NCI-H2029 treated with DMSO at 0.1 percent for 48 hours (cell line): ENCODE measurements at regions not wholly inside any gene's neighbourhood (a gene's known extent, or its start where the extent isn't known, plus 50 kb on each side); places are given as distances from the start of the nearest gene placed in this dataset.

Experiments used
- DNase-seq: peaks from one replicate; lab custom pipeline; 2025; lab: John Stamatoyannopoulos, UW

GRCh38 chr5:54769746-54770145, 215.6 kb downstream of the ESM1 start:
- DNase-seq, result no peak

GRCh38 chr5:54769072-54769471, 216.3 kb downstream of the ESM1 start:
- no peak for DNase-seq

DNA sequence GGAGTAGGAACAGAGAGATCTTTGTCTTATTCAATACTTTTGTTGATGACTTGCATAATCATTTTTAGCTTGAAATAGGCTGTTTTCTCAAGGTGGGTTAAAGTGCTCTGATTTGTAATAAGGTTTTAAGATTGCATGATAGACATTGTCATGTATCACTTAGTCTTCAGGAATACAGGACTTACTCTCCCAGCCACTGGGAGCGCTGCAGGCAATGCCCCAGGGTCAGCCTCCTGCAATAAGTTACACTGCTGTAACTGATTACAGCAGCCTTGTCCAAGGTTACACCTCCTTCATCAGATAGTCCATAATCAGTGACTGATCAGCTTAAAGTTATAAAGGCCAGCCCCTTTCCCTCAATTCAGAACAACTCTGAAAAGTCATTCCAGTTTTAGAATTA, 218.6 kb downstream of the ESM1 start:
- no peak for DNase-seq

DNA sequence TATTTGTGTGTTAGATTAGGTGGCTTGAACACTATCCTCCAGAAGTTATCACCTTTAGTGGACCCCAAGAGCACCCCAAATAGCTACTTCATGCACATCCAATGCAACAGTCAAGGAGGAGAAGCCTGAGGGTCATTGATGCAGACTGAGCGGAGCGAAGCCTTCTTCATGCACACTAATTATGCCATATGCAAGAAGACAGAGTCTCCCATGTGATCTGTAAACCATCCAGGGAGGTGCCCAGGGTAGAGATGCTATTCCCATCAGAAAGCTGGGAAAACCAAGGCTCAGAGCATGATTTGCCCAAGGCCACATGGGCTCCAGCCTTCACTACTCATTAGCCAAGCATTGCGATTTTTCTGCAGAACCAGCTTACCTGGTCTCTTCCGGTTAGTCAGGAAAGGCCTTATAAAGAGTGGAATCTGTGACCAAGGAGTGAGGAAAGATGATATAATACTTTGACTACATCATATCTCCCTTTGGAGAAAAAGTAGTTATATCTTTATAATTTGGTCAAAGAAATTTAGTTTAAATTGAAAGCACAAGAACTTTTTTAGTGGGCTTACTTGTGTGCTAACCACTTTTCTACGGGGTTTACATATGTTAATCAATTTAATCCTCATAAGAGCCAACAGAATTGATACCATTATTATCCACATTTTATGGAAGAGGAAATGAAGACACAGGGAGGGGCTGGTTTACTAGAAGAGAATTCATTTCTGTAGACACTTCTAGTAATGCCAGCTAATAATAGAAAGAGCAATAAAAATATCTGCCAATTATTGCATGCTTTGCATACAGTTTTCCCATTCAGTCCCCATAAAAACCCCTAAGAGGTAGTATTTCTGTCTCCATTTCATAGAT, 220.0 kb downstream of the ESM1 start:
- DNase-seq, result no peak

DNA sequence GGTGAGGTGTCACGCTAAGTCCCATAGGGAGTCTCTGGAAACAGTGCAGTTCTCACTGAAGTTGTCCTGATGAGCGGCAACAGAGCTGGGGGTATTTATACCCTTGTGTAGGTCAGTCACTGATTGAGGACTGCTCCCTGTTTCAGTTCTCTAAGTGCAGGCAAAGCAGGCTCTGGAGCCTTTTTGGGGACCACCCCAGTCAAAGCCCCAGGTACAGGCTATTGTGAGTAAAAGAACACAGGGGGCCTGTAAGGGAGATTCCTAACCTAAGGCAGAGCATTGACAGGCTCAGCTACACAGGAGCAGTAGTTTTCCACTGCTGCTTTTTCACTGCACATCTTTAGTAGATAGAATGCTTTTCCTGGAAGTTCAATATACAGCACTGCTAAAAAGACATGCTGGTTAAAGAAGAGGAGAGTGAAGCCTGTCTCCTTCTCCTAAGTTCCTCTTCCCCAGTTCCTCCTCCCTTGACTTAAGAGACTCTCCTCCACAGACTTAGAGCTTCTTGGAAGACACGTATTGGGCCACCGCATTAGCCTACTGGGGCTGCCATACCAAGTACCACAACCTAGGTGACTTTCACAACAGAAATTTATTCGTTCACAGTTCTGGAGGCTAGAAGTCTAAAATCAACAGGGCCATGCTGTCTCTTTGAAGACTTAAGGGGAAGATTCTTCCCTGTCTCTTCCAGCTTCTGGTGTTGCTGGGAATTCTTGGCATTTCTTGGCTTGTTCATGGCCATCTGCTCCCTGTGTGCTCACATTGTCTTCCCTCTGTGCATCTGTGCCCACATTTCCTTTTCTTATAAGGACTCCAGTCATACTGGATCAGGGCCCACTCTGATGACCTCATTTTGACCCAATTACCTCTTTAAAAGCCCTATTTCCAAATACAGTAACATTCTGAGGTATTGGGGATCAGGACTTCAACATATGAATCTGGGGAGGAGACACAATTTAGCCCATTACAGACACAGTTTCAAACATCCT, 221.0 kb downstream of the ESM1 start:
- no peak for DNase-seq

GRCh38 chr5:54761213-54761701, 224.1 kb downstream of the ESM1 start:
- no peak for DNase-seq

DNA sequence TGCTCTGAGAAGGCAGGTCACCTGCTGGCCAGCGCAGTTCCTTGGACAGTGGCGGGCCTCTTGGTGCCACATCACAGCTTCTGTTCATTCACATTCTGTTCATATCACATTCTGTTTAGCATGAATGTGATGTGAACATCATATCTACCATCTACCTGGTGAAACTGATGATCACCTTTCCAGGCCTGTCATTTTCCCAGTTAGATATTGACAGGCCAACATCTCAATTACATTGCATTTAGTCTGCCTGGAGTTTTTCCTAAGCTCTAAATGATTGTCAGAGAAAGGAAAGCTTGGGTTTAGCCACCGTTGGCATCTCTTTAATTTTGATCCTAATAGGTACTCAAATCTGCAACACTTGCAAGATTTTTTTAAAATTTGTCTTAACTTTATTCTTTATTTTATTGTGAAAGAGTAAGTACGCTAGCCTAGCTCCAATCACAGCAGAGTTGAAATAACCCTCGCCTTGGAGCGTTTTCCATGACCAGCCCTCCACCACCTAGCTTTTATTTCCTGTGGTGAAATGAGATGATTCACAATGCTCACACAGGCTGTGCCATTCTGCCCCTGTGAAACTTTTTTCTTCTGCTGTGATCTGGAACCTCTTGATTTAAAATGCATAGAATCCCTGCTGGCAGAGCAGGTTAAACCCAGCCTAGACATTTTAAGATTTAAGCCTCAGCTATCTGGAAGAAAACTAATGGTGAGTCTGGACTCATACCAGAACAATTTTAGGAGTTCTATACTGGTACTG, 225.0 kb downstream of the ESM1 start:
- no peak for DNase-seq

DNA sequence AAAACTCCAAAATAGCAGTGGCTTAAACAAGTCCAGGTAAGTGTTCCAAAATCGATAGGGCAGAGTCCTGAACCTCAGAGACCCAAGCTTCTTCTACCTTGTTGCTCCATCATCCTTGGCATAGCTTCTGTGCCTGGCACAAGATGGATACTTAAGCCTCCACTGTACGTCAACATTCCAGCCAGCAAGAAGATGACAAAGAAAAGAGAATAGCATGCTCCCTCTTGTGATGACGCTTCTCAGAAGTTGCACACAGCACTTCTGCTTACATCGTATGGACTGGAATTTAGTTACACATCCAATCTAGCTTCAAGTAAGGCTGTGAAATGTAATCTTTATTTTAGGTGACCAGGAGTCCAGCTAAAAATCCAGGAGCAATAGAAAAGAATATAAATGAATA, 227.4 kb downstream of the ESM1 start:
- DNase-seq, result no peak

- DNase-seq, result no peak
Measured at GRCh38 chr5:54757541-54757940, 227.9 kb downstream of the ESM1 start.

- no peak for DNase-seq
Measured at GRCh38 chr5:54756796-54757402, 228.5 kb downstream of the ESM1 start.

GRCh38 chr5:54756301-54756700, 229.1 kb downstream of the ESM1 start:
- DNase-seq, result no peak

DNA sequence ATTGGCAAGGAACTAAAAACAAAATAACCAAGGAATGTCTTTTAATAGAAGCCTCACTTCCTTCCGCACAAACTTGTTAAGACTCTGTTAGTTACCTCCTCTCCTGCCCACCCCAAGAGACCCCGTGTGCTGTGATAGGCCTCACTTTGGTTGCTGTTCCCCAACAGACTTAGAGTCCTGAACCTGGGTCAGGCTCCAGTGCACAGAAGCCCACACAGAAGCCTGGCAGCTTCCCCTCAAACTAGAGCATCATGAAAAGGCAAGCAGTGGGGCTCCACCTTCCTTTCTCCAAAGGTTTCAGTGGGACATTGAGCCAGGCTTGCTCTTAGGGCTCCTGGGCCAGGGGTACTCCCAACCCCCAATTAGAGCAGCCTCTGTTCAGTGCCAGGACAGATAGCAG, 230.5 kb downstream of the ESM1 start:
- no peak for DNase-seq

GRCh38 chr5:54754420-54754819, 231.0 kb downstream of the ESM1 start:
- no peak for DNase-seq

DNA sequence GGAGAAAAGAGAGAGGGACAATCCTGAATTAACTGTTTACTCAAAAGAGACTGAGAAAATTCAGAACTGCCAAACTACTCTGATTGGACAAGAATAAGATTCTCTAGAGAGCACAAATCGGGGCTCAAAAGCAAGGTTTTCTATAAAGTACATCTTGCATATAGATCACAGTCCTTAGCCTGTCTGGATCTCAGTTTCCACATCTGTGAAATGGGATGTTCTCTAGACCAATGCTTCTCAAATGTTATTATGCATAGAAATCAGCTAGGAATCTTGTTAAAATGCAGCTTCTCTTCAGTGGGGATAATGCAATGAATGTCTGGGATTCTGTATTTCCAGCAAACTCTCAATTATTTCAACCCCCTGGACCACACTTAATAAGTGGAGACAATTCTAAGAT, 231.6 kb downstream of the ESM1 start:
- DNase-seq, result no peak

GRCh38 chr5:54753034-54753433, 232.4 kb downstream of the ESM1 start:
- no peak for DNase-seq

- no peak for DNase-seq
Measured at GRCh38 chr5:54748527-54748926, 231.0 kb downstream of the SNX18 start.

GRCh38 chr5:54746777-54747398, 229.3 kb downstream of the SNX18 start:
- DNase-seq, result no peak

- DNase-seq, result no peak
Measured at GRCh38 chr5:54746346-54746745, 228.8 kb downstream of the SNX18 start.

DNA sequence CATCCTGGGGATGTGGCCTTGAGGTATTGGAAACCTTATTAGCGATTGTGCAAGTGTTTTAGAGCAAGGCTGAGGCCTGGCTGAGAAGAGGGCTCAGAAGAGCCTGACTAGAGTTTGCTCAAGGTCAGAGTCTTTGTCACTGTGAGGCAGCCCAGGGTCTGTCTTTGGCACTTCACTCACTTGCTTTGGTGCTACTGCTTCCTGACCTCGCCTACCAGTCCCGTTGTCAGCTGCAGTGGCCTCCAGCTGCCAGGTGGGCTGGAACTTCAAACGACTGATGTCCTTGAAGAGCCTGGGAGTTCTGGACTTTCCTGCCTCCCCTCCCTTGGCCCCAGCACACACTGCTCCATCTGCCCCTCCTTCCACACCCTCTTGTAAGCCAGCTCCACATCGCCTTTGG, 228.0 kb downstream of the SNX18 start:
- DNase-seq, result no peak

- no peak for DNase-seq
Measured at GRCh38 chr5:54743997-54744788, 226.6 kb downstream of the SNX18 start.
